ENCODE measurements at regions not wholly inside any gene's neighbourhood (a gene's known extent, or its start where the extent isn't known, plus 50 kb on each side); places are given as distances from the start of the nearest gene placed in this dataset.
"Not testable (repeated sequence)": the region's sequence is repeated elsewhere in the genome, so short reads cannot be mapped to it uniquely, and the experiment has no call there.

DNA sequence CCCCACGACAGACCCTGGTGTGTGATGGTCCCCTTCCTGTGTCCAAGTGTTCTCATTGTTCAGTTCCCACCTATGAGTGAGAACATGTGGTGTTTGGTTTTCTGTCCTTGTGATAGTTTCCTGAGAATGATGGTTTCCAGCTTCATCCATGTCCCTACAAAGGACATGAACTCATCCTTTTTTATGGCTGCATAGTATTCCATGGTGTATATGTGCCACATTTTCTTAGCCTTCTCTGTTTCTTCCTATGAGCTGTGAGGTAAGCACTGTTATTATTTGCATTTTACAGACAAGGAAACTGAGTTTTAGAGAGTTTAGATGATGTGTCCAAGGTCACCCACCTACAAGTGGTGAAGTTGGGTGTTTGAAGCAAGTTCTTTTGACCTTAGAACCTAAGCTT, 51.1 kb upstream of the BNC1 start:
- DNase-seq = not testable (repeated sequence)

- no peak for DNase-seq
Observed at GRCh38 chr15:83339396-83339795, 54.9 kb upstream of the BNC1 start.

GRCh38 chr15:83340087-83340486, 55.6 kb upstream of the BNC1 start:
- DNase-seq = no peak

GRCh38 chr15:83346342-83346741, 61.9 kb upstream of the BNC1 start:
- no peak for DNase-seq

DNA sequence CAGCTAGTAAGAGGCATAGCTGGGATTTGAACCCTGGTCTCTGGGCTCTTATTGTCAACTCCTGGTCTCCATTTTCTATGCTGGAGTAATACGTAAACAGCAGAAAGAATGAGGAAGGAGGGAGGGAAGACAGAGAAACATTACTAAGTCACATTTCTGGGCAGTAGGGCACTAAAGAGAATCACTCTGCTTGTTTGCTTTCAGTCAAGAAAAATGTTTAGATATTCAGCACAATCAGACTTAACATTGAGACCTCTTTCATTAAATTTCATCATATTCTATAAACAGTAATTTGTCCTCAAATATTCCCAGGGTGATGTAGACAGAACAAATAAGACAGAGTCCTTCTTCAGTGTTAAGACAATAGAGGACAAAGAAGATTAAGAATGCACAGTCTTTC, 67.7 kb upstream of the BNC1 start:
- no peak for DNase-seq

DNA sequence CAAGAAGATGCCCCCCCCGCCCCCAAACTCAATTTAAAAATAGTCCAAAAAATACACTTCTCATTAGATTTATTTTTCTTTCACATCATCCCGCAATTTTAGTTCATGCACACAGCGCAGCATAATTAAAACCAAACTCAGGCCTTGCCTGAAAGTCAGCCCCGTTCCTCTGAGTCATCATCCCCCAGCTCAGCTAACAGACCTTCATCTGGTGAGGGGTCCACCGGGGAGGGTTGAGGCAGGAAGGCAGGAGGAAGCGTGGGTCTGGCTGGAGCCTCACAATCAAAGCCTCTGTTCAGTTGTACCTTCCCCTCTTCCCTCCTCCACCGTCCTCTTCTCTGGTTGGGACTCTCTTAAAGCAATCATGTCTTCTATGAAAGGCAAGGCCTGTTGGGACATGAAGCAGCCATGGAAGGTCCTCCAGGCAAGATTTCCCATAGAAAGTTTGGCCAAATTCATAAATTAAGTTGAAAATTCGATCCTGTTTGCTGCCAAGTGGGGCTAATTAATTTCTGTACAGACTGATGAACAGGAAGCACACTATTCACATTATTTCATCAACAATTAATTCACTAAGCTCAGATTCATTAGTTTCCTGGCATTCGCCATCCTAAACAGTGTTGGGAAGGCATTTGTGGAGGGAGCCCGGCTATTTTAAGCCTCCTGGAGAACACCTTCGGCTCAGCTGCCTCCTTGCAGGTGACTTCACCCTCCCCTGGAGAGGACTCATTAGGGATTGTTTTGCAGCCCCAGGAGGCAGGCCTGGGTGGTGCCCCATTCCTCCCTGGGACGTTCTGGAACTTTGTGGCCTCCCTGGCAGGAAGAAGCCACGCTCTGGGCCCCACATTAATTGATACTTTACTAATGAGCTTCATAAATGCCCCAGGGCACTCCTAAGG, 72.3 kb upstream of the BNC1 start:
- DNase-seq = no peak

DNA sequence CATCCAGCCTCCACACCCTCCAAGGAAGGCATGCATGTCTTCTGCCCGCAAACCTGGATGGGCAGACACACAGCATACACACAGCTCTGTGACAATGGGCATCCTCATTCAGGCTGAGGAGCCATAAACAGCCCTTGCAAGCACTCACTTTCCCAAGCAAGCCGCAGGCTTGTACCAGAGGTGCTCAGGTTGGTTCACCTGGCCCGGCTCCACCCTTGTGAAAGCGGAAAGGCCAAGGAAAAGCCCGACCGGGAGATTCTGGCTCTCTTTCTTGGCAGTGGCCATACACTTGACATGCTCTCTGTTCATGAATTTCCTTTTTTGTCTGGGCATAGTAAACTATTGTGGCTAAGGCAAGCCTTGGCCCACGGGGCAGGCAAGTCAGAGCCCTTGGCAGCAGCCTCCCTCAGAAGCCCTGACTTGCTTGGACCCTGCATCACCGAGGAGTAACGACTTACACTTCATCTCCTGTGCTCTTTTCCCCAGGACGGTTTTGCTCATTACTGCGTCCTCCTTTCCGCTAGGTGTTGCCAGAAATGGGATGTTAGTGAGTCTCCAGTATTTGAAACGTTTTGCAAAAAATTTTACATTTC, 74.6 kb upstream of the BNC1 start:
- DNase-seq = no peak

DNA sequence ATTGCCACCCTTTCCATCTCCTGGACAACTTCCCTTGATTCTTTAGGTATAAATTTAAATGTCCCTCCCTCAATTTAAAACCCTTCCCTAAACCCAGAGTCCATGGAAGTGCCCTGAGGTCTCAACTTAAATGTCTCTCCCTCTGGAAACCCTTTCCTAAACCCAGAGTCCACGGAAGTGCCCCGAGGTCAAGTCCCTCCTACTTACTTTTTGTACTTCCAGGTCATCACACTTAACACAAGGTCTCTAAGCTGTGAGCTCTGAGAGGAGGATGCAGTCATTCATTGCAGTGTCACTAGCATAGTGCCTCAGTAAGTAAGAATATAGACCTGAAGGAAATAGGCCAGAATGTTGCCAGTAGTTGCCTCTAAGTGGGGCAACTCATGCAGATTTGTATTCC, 78.2 kb upstream of the BNC1 start:
- no peak for DNase-seq

GRCh38 chr15:83364501-83364900, 80.0 kb upstream of the BNC1 start:
- DNase-seq = no peak

DNA sequence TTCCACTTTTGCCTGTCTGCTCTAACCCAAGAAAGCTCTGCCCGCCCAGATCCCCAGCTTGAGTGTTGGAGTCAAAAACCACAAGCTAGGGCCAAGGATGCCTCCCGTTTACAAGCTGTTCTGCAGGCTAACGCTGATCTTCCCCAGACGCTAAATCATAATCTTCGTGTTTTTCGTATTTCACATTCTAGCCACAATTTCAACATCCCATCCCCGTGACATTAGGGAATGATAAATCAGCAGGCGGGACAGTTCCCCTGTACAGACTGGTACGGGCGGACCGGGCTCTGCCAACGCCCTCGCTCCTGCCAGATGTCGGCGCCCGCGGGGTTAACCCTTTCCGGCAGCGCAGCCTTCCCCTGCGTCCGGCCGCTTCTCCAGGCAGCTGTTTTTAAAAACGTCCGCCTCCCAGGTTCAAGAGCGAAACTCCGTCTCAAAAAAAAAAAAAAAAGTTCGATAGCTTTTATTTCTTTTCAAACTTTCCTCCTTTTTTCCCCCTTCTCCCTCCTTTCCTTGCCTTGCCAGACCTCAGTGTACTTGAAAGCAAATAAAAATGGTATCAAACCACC, 81.0 kb upstream of the BNC1 start:
- DNase-seq = no peak

- DNase-seq = no peak
Observed at GRCh38 chr15:83372434-83372891, 74.7 kb upstream of the SH3GL3 start.

DNA sequence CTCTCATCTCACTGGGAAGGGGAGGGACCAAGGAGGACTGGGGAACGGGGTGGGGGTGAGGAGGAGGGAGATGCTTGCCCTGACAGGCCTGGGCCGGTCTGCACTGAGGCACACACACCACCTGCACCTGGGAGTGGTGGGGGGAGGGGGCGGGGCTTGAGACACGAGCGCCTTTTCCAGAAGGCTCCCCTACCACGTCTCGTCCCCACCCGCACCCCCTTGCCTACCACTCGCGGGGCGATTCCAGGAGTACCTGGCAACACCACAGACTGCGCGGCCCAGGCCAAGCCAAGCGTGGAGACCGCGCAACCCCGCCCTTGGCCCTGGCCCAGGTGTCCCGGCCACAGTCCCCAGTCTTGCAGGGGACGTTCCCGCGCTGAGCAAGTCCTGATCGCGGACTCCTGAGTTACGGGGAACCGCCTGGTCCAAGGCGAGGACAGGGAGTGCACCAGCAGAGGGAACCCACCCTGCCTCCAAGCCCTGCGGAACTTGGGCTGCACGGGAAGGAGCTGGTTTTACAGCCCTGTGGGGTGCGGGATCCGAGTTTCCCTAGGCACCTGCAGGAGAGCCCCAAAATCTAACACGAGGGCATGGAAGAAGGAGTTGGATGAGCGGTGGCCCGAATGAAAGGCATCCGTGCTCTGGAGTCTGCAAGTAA, 68.1 kb upstream of the SH3GL3 start:
- DNase-seq = no peak

- peak; percentile 69 for DNase-seq
Observed at GRCh38 chr15:83379579-83379959, 67.6 kb upstream of the SH3GL3 start.

- DNase-seq = no peak
Observed at GRCh38 chr15:83380059-83380458, 67.1 kb upstream of the SH3GL3 start.

DNA sequence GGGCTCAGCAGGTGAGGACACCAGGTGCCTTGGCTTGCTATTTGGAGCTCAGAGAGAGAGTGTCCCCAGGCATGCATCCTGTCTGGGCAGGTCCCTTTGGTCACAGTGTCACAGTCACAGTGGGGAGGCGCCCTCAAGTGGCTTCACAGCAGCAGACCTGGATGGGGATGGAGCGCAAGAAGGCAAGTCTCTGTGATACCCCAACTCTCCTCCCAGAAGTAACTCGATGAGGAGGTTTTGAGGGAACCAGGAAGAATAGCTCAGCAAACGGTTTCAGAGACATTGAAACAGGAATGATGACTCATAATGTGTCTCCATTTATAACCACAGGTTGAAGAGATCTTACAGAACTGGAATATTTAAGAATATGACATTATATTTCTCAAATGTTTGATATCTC, 66.5 kb upstream of the SH3GL3 start:
- DNase-seq = peak; percentile 42

GRCh38 chr15:83383608-83384139, 63.5 kb upstream of the SH3GL3 start:
- DNase-seq = not testable (repeated sequence)

DNA sequence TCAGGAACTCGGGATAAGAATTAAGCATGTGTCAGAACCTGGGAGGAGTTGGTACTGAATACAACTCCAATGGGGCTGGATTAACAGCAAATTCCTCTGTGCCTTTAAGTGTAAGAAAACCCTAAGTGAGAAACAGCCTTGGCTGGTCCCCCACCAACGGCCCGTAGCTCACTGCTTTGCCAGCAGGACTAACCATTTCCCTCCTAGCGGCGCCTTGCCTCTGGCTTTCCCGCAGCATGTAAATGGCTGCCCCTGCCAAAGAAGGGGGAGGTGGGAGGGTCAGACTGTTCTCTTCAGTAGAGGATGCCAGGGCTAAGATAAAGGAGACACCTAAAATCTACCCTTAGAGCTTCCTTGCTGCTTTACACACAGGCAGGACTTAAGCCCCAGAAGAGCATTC, 51.0 kb upstream of the SH3GL3 start:
- no peak for DNase-seq

Data from 8988T (cell line).